Lung microvascular endothelial cell (primary cell): ENCODE measurements at regions not wholly inside any gene's neighbourhood (a gene's known extent, or its start where the extent isn't known, plus 50 kb on each side); places are given as distances from the start of the nearest gene placed in this dataset.

Experiments used
- DNase-seq, 2 donors: peaks; one replicate each; pipeline versions ENCODE4 v3.0.0 to v3.0.0-alpha.2; 2010; ENCODE audit warnings: low read depth in 2 of 2

- DNase-seq, result no peak
Observed at GRCh38 chr13:89568276-89568675, 1779.2 kb upstream of the MIR17HG start.

- no peak for DNase-seq
Observed at GRCh38 chr13:89568746-89569145, 1778.7 kb upstream of the MIR17HG start.

- no peak for DNase-seq
Observed at GRCh38 chr13:89571676-89572075, 1775.8 kb upstream of the MIR17HG start.

GRCh38 chr13:89574077-89574476 lies 1773.4 kb upstream of the MIR17HG start:
- DNase-seq, result no peak

- DNase-seq, result no peak
Observed at GRCh38 chr13:89577301-89577700, 1770.2 kb upstream of the MIR17HG start.

GRCh38 chr13:89584058-89584620 lies 1763.3 kb upstream of the MIR17HG start:
- DNase-seq, result no peak

- no peak for DNase-seq
Observed at GRCh38 chr13:89602655-89603054, 1744.8 kb upstream of the MIR17HG start.

GRCh38 chr13:89603187-89603586 lies 1744.3 kb upstream of the MIR17HG start:
- DNase-seq, result no peak

- no peak for DNase-seq
Observed at GRCh38 chr13:89609318-89609717, 1738.2 kb upstream of the MIR17HG start.

- DNase-seq, result no peak
Observed at GRCh38 chr13:89610331-89610730, 1737.2 kb upstream of the MIR17HG start.

- DNase-seq, result no peak
Observed at GRCh38 chr13:89610881-89611280, 1736.6 kb upstream of the MIR17HG start.

- DNase-seq, result no peak
Observed at GRCh38 chr13:89627996-89628395, 1719.5 kb upstream of the MIR17HG start.

- no peak for DNase-seq
Observed at GRCh38 chr13:89628567-89628966, 1718.9 kb upstream of the MIR17HG start.

GRCh38 chr13:89650226-89650625 lies 1697.3 kb upstream of the MIR17HG start:
- no peak for DNase-seq

GRCh38 chr13:89660752-89661151 lies 1686.7 kb upstream of the MIR17HG start:
- DNase-seq, result no peak

GRCh38 chr13:89673789-89674311 lies 1673.6 kb upstream of the MIR17HG start:
- DNase-seq, result no peak

- no peak for DNase-seq
Observed at GRCh38 chr13:89678466-89679121, 1668.9 kb upstream of the MIR17HG start.

- no peak for DNase-seq
Observed at GRCh38 chr13:89684896-89685295, 1662.6 kb upstream of the MIR17HG start.

- DNase-seq, result no peak
Observed at GRCh38 chr13:89686171-89686570, 1661.3 kb upstream of the MIR17HG start.

- no peak for DNase-seq
Observed at GRCh38 chr13:89687066-89687465, 1660.4 kb upstream of the MIR17HG start.

- DNase-seq, result no peak
Observed at GRCh38 chr13:89688918-89689317, 1658.6 kb upstream of the MIR17HG start.

GRCh38 chr13:89694451-89694850 lies 1653.0 kb upstream of the MIR17HG start:
- DNase-seq, result no peak
